ENCODE measurements at regions not wholly inside any gene's neighbourhood (a gene's known extent, or its start where the extent isn't known, plus 50 kb on each side); places are given as distances from the start of the nearest gene placed in this dataset.

DNA sequence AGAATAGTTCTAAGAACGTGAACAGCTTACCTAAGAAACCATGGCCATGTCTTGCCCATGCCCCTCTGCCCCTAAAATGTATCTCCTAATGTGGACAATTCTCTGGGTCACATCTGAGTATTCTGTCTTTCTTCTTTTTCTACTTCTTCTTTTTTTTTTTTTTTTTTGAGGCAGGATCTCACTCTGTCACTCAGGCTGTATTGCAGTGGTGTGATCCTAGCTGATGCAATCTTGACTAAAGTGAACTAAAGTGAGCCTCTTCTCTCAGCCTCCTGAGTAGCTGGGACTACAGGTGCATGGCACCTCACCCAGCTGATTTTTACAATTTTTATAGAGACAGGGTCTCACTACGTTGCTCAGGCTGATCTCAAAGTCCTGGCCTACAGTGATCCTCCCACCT, 204.8 kb upstream of the ZPLD1 start:
- ATAC-seq: no peak
- intact Hi-C loops (cut with micrococcal nuclease): no loop called here
- DNase-seq: no peak

DNA sequence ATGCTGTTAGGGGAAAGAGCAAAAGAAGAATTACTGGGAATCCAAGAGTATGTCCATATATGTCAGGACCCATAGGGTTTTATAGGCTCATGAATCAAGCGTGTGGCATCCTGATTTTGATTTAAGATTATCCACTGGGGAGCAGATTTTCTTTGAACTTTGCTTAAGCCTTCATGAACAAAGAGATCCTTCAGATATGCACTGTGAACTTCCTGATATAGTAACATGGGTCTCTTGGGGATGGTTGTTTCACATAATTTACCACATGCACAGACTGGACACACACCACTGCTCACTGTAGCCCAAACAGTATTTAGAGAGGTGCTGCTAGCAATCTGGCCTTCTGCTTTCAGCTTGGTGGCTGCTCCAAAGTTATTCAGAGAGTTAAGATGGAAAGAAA, 200.9 kb upstream of the ZPLD1 start:
- DNase-seq (no peak), ATAC-seq (no peak)
- intact Hi-C loops (cut with micrococcal nuclease): no loop called here

DNA sequence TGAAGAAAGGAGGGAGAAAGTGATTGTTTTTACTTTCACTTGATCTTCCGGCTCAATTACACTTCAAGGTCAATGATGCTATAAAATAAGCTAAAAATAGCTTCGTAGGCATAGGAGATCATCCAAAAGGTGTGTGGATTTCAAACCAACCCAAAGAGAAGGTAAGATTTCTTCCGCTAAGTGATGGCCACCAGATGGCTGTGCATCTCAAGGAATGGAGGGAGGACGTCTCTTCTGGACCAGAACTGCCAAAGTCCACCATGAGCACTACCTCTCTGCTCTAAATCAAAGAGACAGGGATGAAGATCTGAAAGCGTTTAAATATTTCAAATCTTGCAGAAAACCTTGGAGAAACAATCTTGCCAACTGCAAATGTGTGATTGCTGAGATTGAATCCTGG, 199.1 kb upstream of the ZPLD1 start:
- ATAC-seq: no peak
- intact Hi-C loops (cut with micrococcal nuclease): no loop called here
- no peak for DNase-seq

DNA sequence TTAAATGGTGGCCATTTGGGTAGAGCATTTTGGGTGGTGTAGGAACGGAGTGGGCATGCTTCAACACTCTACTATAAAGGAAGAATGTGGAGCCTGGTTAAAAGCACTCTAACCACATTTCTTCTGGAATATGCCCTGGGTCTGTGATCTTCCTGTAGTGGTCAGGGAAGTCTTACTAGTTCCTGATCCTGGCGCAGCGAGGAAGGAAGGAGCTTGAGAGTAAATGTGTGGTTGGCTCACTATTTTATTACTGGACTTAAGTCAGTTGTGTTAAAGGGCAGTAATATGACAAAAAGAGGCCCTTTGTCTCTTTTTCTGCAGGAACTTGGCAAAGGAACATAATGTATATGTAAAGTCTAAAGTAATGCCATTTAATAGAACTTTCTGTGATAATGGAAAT, 197.6 kb upstream of the ZPLD1 start:
- intact Hi-C loops (cut with micrococcal nuclease): no loop called here
- ATAC-seq (no peak), DNase-seq (no peak)

DNA sequence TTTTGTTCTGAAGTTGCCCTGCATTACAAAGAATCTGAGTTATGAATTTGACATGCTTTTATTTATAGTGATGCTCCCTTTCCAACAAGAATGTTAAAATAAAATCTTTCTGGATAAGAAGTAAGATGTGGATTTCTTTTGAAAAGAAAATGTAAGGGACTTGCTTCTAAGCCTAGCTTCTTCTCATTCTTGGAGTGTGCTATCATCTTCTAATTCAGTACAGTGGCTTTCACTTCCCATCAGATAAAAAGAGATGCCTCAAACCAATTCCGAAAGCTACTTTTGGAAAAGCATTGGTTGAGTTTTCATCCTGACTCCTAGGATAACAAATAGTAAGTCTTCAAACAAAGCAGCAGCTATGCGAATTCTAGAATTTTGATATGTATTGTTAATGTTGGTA, 197.0 kb upstream of the ZPLD1 start:
- DNase-seq (no peak), ATAC-seq (no peak)
- intact Hi-C loops (cut with micrococcal nuclease): no loop called here

DNA sequence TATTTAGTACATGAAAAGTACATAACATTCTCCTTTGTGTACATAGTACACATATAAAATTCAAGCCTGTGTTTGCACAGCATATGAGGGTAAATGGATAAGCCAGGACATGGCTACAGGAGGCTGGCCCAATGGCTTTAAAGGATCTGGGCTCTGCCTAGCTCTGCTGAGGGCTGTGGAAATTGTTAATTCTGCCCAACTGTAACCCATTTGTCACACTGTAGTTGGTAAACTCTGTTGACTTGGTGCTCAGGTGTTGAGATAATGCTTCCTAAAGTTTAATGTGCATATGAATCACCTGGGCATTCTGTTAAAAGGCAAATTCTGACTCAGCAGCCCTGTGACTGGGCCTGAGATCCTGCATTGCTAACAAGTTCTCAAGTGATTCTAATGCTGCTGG, 196.5 kb upstream of the ZPLD1 start:
- DNase-seq (no peak), ATAC-seq (no peak)
- intact Hi-C loops (cut with micrococcal nuclease): no loop called here

DNA sequence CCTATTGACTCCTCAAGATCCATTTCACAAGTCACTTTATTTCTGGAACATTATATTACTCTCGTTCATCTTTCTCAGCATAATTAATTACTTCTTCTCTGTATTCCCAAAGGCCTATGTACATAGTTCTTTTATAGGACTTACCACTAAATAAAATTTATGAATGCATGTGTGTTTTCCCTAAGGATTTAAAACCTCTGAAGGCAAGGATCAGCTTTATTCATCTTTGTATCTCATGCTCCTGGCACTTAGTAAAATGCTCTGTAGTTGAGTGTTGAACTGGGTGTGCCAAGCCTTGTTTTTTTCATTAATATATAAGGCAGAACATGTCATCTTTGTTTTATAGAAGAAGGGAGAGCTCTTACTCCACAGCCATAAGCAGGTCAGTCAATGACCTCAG, 194.1 kb upstream of the ZPLD1 start:
- DNase-seq (no peak), ATAC-seq (no peak)
- intact Hi-C loops (cut with micrococcal nuclease): no loop called here

DNA sequence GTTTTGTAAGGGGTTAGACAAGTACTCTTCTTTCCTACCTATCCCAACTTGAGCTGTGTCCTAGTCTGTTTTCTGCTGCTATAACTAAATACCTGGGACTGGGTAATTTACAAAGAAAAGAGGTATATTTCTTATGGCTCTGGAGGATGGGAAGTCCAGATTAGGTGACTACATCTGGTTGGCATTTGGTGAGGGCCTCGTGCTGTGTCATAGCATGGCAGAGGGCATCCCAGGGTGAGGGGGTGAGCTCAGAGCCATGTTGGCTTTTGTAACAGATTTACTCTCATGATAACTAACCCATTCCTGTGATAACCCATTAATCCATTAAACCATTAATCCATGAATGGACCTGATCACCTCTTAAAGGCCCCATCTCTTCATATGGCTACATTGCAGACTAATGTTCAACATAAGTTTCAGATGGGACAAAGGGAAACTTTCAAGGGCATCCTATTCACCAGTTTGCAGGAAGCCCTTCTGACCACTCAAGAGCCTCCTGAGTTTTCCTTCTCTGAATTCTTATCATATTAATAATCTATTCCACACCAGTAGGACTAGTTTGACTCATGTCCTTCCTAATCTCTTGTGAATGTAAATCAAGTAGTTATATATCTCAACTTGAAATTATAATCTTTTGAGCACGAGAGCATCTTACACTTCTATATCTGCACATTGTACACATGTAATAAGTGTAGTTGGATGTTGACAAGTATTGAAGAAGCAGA, 185.7 kb upstream of the ZPLD1 start:
- DNase-seq (no peak), ATAC-seq (no peak)
- intact Hi-C loops (cut with micrococcal nuclease): no loop called here

DNA sequence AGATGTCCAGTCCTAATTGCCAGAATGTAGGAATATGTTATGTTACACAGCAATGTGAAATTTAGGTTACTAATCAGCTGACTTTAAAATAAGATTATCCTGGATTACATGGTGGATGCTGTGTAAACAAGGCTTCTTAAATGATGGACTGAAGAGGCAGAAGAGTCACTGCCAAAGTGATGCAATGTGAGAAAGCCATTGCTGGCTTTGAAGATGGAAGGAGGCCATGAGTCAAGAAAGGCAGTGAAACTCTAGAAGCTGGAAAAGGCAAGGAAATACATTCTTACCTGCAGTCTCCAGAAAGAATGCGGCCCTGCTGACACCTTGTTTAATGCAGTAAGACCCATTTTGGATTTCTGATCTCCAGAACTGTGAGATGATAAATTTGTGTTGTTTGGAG, 179.1 kb upstream of the ZPLD1 start:
- intact Hi-C loops (cut with micrococcal nuclease): no loop called here
- DNase-seq (no peak), ATAC-seq (no peak)

DNA sequence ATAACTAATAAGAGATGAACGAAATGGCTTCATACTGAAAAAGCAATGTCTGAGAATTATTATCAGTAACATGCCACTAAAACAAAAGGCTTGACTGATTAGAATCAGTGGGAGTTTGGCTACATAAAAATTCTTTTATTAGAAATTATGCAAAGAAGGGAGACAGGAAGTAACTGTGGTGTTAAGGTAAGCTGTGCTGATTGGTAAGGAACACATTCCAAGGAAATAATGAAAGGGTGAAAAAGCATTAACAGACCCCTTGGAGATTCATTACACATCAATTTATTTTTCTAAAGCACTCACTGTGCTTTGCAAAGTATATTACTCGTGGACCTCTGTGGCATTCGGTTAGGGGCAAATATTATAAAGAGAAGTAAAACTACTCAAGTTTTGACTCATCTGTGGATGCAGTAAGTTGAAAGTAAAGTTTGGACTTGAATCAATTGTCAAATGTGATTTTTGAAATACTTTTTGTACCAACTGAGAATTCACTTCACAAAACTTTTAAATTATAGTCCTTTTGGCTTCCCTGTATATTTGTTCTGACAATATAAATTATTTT, 176.1 kb upstream of the ZPLD1 start:
- DNase-seq (no peak), ATAC-seq (no peak)
- intact Hi-C loops (cut with micrococcal nuclease): no loop called here

DNA sequence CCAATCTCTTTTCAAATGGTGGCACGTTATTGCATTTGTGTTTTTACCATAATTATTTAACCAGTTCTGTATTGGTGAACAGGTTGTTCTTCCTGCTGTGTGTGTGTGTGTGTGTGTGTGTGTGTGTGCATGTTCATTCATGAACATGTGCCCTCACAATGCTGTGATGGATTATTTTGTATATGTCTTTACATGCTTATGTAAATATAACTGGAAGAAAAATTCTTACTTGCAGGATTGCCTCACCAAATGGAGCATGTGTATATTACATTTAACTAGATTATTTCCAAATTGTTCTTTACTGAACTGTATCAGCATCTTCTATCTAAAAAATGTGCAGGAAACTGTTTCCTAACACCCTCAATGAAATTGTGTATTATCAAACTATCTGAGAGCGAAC, 175.2 kb upstream of the ZPLD1 start:
- ATAC-seq: no peak
- DNase-seq: no peak
- intact Hi-C loops (cut with micrococcal nuclease): no loop called here

DNA sequence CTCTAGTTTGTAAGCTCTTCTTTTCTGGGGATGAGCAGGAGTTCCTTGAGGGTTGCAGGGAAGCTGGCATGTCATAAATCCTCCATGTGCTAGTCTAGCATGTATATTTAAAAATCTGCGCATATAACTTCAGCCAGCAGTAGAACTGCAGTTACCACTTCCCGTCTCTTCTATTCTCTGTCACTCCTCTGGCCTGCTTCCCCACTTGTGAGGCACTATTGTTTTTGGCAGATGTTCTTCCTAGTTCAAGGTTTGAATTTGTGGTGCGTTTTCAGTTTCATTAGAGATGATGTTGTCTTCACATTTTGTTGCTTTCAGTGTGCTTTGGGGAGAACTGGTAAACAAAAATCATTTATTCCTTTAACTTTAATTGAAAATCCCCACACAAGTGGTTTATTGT, 169.1 kb upstream of the ZPLD1 start:
- no peak for DNase-seq
- no peak for ATAC-seq
- intact Hi-C loops (cut with micrococcal nuclease): no loop called here

DNA sequence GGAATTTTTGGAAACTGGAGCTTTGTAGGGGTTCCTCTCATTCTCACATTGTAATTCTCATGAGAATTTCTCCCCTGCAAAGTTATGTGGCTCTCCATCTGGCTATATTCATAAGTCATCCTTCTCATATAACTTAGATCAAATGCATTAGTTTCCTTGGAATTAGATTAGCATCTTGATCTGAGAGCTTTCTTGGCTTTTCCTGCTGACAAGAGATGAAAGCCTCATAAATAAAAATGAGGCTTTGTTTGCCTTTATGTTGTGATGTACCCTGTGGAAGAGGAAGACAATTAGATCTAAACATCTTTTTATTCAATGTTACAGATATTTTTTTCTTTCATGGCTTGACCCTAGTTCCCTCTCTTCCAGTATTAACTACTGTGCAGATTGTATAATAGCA, 165.4 kb upstream of the ZPLD1 start:
- intact Hi-C loops (cut with micrococcal nuclease): no loop called here
- DNase-seq: no peak
- no peak for ATAC-seq

DNA sequence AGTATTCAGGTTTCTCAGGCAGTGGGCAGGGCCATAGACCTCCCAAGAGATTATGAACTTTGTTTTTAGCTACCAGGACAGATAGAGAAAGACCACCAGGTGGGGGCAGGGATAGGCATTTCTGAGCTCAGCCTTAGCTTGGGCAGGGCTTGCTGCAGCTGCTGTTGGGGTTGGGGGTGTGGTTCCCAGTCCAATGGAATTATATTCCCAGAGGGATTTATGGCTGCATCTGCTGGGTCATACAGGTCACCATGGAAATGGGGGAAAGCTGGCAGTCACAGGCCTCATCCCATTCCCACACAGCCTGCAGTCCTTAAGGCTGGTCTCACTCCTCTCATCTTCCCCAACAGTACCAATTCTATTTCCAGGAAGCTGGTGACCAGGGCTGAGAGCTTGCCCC, 144.6 kb upstream of the ZPLD1 start:
- intact Hi-C loops (cut with micrococcal nuclease): no loop called here
- no peak for ATAC-seq
- no peak for DNase-seq

DNA sequence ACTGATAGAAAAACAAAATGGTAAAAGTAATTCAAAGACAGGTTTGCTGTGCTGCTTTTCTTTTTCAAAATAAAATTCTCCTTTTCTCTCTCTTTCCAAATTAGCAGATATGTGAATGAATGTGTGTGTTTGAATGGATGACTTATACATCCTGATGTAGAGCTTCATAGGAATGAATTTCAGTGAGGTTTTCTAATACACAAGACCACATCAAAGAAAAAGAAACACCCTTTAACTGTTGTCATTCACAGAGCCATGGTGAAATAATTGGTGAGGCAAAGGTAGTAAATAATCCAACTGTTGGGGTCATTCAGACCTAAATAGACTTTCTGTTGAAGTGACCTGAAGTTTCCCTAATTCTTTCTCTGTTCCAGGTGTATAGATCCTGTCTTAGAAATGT, 139.1 kb upstream of the ZPLD1 start:
- intact Hi-C loops (cut with micrococcal nuclease): no loop called here
- ATAC-seq (no peak), DNase-seq (no peak)

DNA sequence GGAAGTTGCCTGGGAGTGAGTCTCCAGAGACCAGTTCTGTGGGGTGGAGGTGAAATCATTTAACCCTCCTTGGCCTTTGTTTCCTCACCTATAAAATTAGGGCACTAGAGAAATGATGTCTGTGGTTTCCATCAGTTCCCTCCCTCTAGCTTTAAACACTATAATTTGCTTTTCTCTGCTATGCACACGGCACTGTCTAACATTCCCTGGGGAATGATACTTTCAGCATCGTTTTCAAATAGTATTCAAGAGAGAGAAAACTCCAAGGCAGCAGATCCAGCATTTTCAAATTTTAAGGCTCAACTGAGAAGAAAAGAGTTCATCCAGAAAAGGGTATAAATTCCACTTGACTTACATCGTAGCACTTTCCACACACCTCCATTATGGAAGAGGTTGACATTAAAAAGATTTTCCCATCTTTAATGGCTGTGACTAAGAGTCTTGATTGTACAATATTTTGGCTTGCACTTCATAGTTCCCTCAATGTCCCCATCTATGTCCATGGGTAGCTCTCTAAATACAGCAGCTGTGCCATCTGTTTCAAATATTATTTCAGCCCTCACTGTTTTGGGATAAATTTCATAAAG, 137.7 kb upstream of the ZPLD1 start:
- DNase-seq (no peak), ATAC-seq (no peak)
- intact Hi-C loops (cut with micrococcal nuclease): no loop called here

DNA sequence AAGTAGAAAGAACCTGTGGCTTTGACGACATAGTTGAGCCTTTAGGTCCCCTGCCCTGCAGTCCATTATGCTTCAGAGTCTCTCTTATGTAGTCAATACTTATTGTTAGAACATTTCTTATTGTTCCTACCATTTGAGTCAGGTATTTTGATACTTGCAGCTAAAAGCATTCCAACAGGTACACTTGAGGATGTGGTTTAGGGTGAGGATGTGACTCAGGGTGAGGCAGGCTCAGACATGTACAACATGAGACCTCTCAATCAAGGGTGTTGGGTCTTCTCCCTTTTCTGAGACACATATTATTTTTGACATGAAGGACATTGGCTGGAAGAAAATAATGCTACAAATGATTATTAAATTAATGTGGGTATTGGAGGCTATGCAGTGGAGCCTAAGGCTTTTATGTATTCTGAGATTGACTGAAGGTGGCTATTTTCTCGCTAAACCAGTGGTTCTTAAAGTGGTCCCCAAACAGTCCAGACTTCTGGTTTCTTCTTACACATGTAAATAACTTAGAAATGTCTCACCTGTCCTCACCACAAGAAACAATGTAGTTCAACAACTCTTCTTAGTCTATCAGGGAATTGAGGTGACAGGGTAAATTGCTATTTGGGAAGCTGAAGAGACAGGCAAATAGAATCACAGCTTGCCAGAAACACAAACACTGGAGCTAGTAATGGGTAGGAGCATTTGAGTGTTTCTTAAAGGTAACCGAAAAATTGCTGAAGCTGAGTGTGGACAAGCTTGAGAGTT, 135.5 kb upstream of the ZPLD1 start:
- ATAC-seq: no peak
- intact Hi-C loops (cut with micrococcal nuclease): no loop called here
- no peak for DNase-seq

DNA sequence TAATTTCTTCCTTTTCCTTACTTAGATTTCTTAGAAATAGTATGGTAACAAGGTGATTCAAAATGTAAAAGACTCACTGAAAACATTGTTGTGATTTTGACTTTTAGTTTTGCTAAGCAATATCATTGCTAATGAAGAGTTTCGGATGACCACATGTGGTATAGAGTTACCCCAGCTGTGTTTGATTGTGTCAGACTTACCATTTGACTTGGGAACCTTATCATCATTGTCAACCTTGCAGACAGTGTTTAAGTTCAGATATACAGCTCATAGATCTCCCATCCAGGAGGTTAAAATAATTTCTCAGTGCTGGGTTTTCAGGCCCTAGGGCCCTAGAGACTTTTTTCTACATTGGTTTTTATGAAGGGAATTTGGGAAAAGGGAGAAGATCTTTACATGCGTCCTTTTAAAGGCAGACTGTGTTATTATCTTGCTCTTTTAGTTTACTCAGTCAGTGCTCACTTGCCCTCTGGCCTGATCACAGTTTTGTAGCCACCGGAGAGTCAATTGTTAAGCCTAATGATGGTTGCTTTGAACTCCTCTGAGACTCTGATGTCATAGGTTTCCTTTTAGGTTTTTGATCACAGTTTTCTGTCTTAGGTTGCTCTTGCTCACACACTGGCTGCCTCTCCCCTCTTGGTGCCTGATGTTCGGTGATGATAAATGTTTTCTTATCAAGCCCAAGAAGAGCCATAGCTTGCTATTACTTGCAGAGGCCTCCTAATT, 133.5 kb upstream of the ZPLD1 start:
- DNase-seq: no peak
- ATAC-seq: no peak
- intact Hi-C loops (cut with micrococcal nuclease): no loop called here

DNA sequence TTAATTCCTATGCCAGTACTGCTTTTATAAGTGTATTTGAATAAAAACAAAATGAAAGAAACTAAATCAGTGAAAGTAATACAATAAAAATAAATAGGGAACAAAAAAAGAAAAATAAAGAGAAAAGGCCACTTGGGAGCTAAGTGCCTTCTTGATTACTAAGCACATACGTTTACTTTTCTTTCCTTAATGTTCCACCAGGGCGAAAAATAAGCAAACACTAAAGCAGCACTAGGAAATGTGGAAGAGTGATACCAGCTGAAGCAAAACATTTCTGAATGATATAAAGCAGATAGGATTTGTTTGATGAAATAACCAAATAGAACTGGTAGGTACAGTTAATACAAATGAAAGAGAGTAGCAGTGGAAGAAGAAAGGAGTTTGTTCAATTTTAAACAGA, 132.8 kb upstream of the ZPLD1 start:
- ATAC-seq: no peak
- DNase-seq: no peak
- intact Hi-C loops (cut with micrococcal nuclease): no loop called here

DNA sequence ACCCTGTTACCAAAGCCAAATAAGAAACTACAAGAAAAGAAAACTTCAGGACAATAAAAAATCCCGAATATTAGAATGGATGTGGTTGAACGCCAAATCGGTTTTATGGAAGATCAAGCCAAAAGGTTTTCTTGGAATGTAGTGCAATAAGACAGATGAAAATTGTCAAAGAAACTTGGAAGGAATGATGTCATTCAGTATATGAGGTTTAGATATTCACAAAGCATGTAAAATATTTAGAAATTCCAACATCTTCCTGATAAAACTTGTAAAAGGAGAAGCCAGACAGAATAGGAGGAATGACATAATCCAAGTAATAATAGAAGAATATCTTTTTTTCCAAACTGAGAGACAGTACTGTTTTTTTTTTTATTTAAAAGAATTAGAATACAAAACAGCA, 130.3 kb upstream of the ZPLD1 start:
- intact Hi-C loops (cut with micrococcal nuclease): no loop called here
- no peak for ATAC-seq
- DNase-seq: no peak
